GM12878 (cell line): ENCODE measurements at regions not wholly inside any gene's neighbourhood (a gene's known extent, or its start where the extent isn't known, plus 50 kb on each side); places are given as distances from the start of the nearest gene placed in this dataset.

ENCODE experiments used
- ATAC-seq: fragments of 200-7000 bp; cut with Tn5 transposase; 3 replicates; pipeline ENCODE4 v1.9.1; 2020; ENCODE audit warnings: mild to moderate bottlenecking, moderate library complexity
- BruUV-seq: library from RNA; stranded (reverse); fragments of 400-500 nt; replicated peaks from 2 replicates; lab custom pipeline; 2021; lab: Mats Ljungman, UMichigan
- CTCF ChIA-PET: fragments of 300-600 bp; sonication (Branson Sonifier 250); formaldehyde crosslinking; extraction: SDS; loops from one replicate; lab custom pipeline; 2021; ENCODE audit warnings: inconsistent platforms; lab: Yijun Ruan, JAX
- POLR2A ChIA-PET: fragments of 350-600 bp; formaldehyde crosslinking; extraction: SDS; loops from one replicate; lab custom pipeline; 2021; ENCODE audit warnings: inconsistent platforms; lab: Charles Lee
- RAD21 ChIA-PET: fragments of 300-600 bp; sonication (Branson Sonifier 250); formaldehyde crosslinking; loops from one replicate; lab custom pipeline; 2023; ENCODE audit warnings: antibody characterized with exemption; ENCODE audit not compliant: unreplicated experiment; lab: Charles Lee
- SMC1A ChIA-PET: fragments of 300-600 bp; sonication (Branson Sonifier 250); formaldehyde crosslinking; loops from one replicate; lab custom pipeline; 2023; ENCODE audit not compliant: unreplicated experiment, uncharacterized antibody; lab: Charles Lee
- DNase-seq: peaks from one replicate; pipeline ENCODE4 v3.0.0-alpha.2; 2011; ENCODE audit warnings: low read depth, low spot score
- FAIRE-seq: peaks from 3 replicates; lab custom pipeline; 2011; peaks lifted over from hg19 to GRCh38; lab: Jason Lieb, UNC
- H2AFZ ChIP-seq: 2 replicates; pipeline ENCODE4 v1.6.0; 2011; ENCODE audit warnings: low read depth, low read length, control low read depth; ENCODE audit not compliant: control insufficient read depth
- H3K27ac ChIP-seq: 2 replicates; pipeline ENCODE4 v1.5.1; 2011; ENCODE audit warnings: control low read depth; ENCODE audit not compliant: control insufficient read depth, insufficient read depth
- H3K27me3 ChIP-seq, 2 experiments: replicated peaks in 1 of 2; 2 replicates each; pipeline versions ENCODE4 v1.6.0 to v1.6.1; 2011; ENCODE audit warnings: low read length in 1 of 2; ENCODE audit not compliant: control insufficient read depth in 2 of 2, insufficient read depth in 2 of 2
- H3K36me3 ChIP-seq, 2 experiments: 2 replicates each; pipeline ENCODE4 v1.5.1; 2011; ENCODE audit warnings: low read length in 1 of 2; ENCODE audit not compliant: control insufficient read depth in 2 of 2, insufficient read depth in 2 of 2
- H3K4me1 ChIP-seq: 2 replicates; pipeline ENCODE4 v1.6.1; 2011; ENCODE audit warnings: mild to moderate bottlenecking, low read length, moderate library complexity, mixed read lengths; ENCODE audit not compliant: control insufficient read depth, insufficient read depth
- H3K4me2 ChIP-seq: 2 replicates; pipeline ENCODE4 v1.6.0; 2011; ENCODE audit warnings: control low read depth; ENCODE audit not compliant: control insufficient read depth, insufficient read depth
- H3K4me3 ChIP-seq: fragments of 200-600 bp; sonication (generic); 2 replicates; pipeline ENCODE4 v1.5.1; 2016
- H3K79me2 ChIP-seq: 2 replicates; pipeline ENCODE4 v1.6.0; 2011; ENCODE audit warnings: low read length; ENCODE audit not compliant: control insufficient read depth, insufficient read depth
- H3K9ac ChIP-seq: 2 replicates; pipeline ENCODE4 v1.8.0; 2011; ENCODE audit warnings: low read length, control low read depth, mixed read lengths; ENCODE audit not compliant: control insufficient read depth, insufficient read depth
- H3K9me3 ChIP-seq: replicated peaks from 3 replicates; pipeline ENCODE4 v1.5.1; 2011; ENCODE audit warnings: mild to moderate bottlenecking, low read length; ENCODE audit not compliant: control insufficient read depth, insufficient read depth
- H4K20me1 ChIP-seq: 2 replicates; pipeline ENCODE4 v1.6.0; 2011; ENCODE audit not compliant: control insufficient read depth, insufficient read depth
- GABPA ChIP-seq: IDR thresholded peaks from 2 replicates; pipeline ENCODE4 v1.6.1; 2014; ENCODE audit warnings: antibody characterized with exemption, low read depth, mild to moderate bottlenecking, inconsistent platforms
- MEF2B ChIP-seq: fragments of 450-650 bp; IDR thresholded peaks from 2 replicates; pipeline ENCODE4 v1.6.1; 2018; ENCODE audit warnings: mild to moderate bottlenecking, moderate library complexity; ENCODE audit not compliant: partially characterized antibody, poor library complexity, severe bottlenecking
- MTA3 ChIP-seq: IDR thresholded peaks from 2 replicates; pipeline ENCODE4 v1.6.1; 2012; ENCODE audit warnings: low read length, inconsistent platforms, borderline replicate concordance
- RCOR1 ChIP-seq: conservative IDR thresholded peaks from 2 replicates; pipeline ENCODE4 v1.6.1; 2012; ENCODE audit warnings: low read depth, low read length, improper control_type of control experiment
- SMC3 ChIP-seq: IDR thresholded peaks from 2 replicates; pipeline ENCODE4 v1.6.1; 2011; ENCODE audit warnings: low read length, improper control_type of control experiment, borderline replicate concordance
- SREBF2 ChIP-seq: IDR thresholded peaks from 2 replicates; pipeline ENCODE4 v1.6.1; 2012; ENCODE audit warnings: mild to moderate bottlenecking, low read length
- YY1 ChIP-seq: IDR thresholded peaks from 2 replicates; pipeline ENCODE4 v1.6.1; 2011; ENCODE audit warnings: low read depth, mild to moderate bottlenecking, low read length
- WGBS: methylation state at CpG from one replicate; pipeline ENCODE4 v1.1.6; 2016; ENCODE audit warnings: low lambda C conversion rate; ENCODE audit not compliant: insufficient replicate concordance, insufficient coverage; ENCODE audit errors: missing lambda C conversion rate; 5-methylcytosine and 5-hydroxymethylcytosine counted together
- in situ Hi-C: fragments of 300-500 bp; cut with MboI; formaldehyde crosslinking; loops from 9 replicates; pipeline ENCODE4 v1.14.3; 2018; ENCODE audit warnings: mixed read lengths
- intact Hi-C: fragments of 100-400 bp; cut with micrococcal nuclease; formaldehyde crosslinking; loops from one replicate; pipeline ENCODE4 v1.14.2; 2022; ENCODE audit not compliant: unreplicated experiment
- TF ChIP-seq, protein P1 (sequence below): fragments of 450-650 bp; conservative IDR thresholded peaks from 2 replicates; pipeline ENCODE4 v1.6.1; 2017; ENCODE audit warnings: mild to moderate bottlenecking, moderate library complexity
- TF ChIP-seq, protein P2 (sequence below): fragments of 450-650 bp; IDR thresholded peaks from 2 replicates; pipeline ENCODE4 v1.6.1; 2016; ENCODE audit warnings: mild to moderate bottlenecking

DNA sequence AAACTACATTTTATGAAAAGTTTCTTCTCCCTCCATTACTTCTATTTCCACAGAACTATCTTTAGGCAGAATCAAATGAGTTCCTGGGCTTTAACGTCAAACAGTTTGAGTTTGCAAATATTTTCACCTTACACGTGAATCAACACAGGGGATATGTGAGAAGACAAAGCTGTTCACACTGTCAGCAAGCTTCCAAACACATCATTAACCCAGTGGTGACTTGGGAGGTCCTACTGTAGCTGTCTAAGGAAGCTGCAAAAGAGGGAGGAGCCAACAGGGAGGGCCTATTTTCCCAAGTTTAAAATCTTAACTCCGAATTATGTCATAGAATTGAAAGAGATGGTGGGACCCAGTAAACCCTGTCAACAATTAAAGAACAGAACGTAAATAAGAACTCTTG, 337.8 kb upstream of the DNAJC19 start:
- WGBS: 31% methylated on average over 4 of the region's 4 CpGs

More for the DNA sequence above, 337.8 kb upstream of the DNAJC19 start:
- Histone ChIP-seq H3K9ac (no peak overlapping the region), H3K4me1 (no peaks in the 10 kb centered on the region), H4K20me1 (no peaks in the 10 kb centered on the region), H3K27ac (no peak overlapping the region), H3K27me3 (no peaks in the 10 kb centered on the region), H3K4me2 (no peak overlapping the region), H3K79me2 (no peaks in the 10 kb centered on the region), H3K36me3 (no peaks in the 10 kb centered on the region), H2AFZ (no peak overlapping the region), H3K9me3 (no peaks in the 10 kb centered on the region), H3K4me3 (no peak overlapping the region)
- no TSS peak for BruUV-seq
- in situ Hi-C loops (loop anchor here (10.0 kb wide), 1 partner anchor 367 kb away; no protein-coding TSS in a partner anchor), intact Hi-C loops (loop anchor here (2.0 kb wide), 1 partner anchor 1355 kb away; no protein-coding TSS in a partner anchor)
- ATAC-seq: no peak
- DNase-seq: no peak
- ChIA-PET SMC1A (interaction anchor here (0.7 to 1.9 kb wide), 5 partner anchors 18 to 1357 kb away, joined by 3 to 8 read pairs (median 4); no protein-coding TSS in a partner anchor), CTCF (interaction anchor here (0.6 to 2.4 kb wide), 25 partner anchors 8 to 1394 kb away, joined by 3 to 14 read pairs (median 3); no protein-coding TSS in a partner anchor), POLR2A (no interaction called here), RAD21 (interaction anchor here (0.7 to 1.7 kb wide), 4 partner anchors 96 to 1350 kb away, joined by 3 to 12 read pairs (median 4); no protein-coding TSS in a partner anchor)
- TF ChIP-seq RCOR1: no peak
- no peak for TF ChIP-seq MEF2B
- TF ChIP-seq, protein P1, sequence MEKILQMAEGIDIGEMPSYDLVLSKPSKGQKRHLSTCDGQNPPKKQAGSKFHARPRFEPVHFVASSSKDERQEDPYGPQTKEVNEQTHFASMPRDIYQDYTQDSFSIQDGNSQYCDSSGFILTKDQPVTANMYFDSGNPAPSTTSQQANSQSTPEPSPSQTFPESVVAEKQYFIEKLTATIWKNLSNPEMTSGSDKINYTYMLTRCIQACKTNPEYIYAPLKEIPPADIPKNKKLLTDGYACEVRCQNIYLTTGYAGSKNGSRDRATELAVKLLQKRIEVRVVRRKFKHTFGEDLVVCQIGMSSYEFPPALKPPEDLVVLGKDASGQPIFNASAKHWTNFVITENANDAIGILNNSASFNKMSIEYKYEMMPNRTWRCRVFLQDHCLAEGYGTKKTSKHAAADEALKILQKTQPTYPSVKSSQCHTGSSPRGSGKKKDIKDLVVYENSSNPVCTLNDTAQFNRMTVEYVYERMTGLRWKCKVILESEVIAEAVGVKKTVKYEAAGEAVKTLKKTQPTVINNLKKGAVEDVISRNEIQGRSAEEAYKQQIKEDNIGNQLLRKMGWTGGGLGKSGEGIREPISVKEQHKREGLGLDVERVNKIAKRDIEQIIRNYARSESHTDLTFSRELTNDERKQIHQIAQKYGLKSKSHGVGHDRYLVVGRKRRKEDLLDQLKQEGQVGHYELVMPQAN: no peak
- no peak for TF ChIP-seq GABPA
- no peak for TF ChIP-seq SREBF2
- no peak for TF ChIP-seq SMC3
- TF ChIP-seq, protein P2, sequence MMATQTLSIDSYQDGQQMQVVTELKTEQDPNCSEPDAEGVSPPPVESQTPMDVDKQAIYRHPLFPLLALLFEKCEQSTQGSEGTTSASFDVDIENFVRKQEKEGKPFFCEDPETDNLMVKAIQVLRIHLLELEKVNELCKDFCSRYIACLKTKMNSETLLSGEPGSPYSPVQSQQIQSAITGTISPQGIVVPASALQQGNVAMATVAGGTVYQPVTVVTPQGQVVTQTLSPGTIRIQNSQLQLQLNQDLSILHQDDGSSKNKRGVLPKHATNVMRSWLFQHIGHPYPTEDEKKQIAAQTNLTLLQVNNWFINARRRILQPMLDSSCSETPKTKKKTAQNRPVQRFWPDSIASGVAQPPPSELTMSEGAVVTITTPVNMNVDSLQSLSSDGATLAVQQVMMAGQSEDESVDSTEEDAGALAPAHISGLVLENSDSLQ: no peak
- no peak for TF ChIP-seq MTA3
- TF ChIP-seq YY1: no peak
- no peak for FAIRE-seq
